GM08714 (cell line): ENCODE measurements at regions not wholly inside any gene's neighbourhood (a gene's known extent, or its start where the extent isn't known, plus 50 kb on each side); places are given as distances from the start of the nearest gene placed in this dataset.

ENCODE experiments used
- H3K4me3 ChIP-seq: fragments of 200-500 bp; sonication (Bioruptor generic); 2 replicates; pipeline ENCODE4 v1.5.1; 2014; ENCODE audit warnings: mild to moderate bottlenecking, low read length, inconsistent platforms
- ZNF274 ChIP-seq: IDR thresholded peaks from 2 replicates; pipeline ENCODE4 v1.6.1; 2012; ENCODE audit warnings: mild to moderate bottlenecking, low read depth, low read length

GRCh38 chr11:122062763-122063162 is 53.3 kb downstream of the BLID start:
- TF ChIP-seq ZNF274: no peak
- H3K4me3 ChIP-seq: no peak overlapping the region

DNA sequence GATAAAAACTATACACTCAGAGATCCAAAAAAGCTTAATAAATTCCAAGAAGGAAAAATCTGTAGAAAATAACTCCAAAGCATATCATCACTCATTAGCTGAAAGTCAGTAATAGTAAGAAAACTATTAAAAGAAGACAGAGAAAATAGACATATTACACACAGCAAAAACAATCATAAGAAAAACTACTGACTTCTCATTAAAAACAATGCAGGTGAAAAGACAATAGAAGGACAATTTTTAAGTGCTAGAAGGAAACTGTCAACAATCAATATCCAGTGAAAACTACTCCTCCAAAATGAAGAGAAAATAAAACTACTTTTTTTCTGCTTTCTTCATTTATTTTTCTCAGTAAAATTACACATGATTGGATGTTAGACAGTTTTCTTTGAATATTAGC is 56.5 kb downstream of the BLID start:
- no peak overlapping the region for H3K4me3 ChIP-seq
- no peak for TF ChIP-seq ZNF274

DNA sequence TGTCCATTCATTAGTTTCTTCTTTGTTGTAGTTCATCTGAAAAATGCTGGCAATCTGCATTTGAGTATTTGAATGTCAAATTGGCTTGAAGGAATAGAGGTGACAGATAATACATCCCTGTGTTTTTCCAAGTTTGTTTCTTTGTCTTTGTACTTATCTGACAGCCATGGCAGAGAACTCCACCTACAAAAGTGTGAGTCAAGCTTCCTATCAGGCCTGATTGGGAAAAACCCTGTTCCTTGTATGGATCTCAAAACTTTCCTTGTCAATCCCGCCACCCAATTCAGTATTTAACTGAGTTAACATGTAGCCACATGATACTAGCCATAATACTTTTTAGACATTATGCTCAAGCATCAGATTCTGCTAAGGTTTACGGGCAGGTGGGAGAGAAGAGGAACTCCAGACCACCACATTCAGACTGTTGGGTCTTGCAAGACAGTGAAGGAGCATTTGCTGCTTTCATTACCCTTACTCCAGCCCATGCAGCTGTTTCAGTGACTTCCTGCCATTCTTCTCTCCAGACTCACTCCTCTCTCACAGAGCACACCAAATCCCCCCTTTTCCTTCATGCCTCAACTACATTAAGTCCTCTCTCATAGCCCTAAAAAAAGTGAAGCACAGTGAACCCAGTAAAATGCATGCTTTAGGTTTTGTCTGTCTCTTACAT is 65.9 kb downstream of the BLID start:
- no peak for TF ChIP-seq ZNF274

GRCh38 chr11:122048401-122048800 is 67.6 kb downstream of the BLID start:
- no peak for TF ChIP-seq ZNF274
- no peak overlapping the region for H3K4me3 ChIP-seq

More for the DNA sequence above, 65.9 kb downstream of the BLID start:
- H3K4me3 ChIP-seq: no peak overlapping the region

GRCh38 chr11:122046846-122047245 is 69.2 kb downstream of the BLID start:
- H3K4me3 ChIP-seq: no peak overlapping the region
- TF ChIP-seq ZNF274: no peak

DNA sequence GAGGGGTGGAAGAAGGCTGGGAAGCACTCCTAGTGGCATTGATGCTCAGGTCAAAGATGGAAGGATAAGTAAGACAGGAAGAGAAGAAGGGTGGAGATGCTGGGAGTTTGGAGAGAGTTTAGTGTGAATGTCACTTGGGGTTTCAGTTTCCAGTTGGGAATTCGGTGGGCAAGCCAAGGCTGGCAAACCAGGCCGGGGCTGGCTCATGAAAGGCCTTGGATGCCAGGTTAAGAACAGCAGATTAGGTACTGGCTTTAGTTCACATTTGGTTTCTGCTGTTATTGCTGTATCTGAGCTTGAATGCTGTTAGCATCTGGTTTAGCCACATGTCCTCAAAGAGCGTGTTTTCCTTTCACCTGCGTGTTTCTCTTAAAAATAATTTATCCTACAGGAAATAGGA is 69.6 kb downstream of the BLID start:
- H3K4me3 ChIP-seq: no peak overlapping the region
- no peak for TF ChIP-seq ZNF274

- no peak overlapping the region for H3K4me3 ChIP-seq
- TF ChIP-seq ZNF274: no peak
These were observed 70.8 kb downstream of the BLID start for GRCh38 chr11:122045181-122045586.

- TF ChIP-seq ZNF274: no peak
- H3K4me3 ChIP-seq: no peak overlapping the region
These were observed 71.9 kb downstream of the BLID start for GRCh38 chr11:122044086-122044485.

- TF ChIP-seq ZNF274: no peak
- H3K4me3 ChIP-seq: no peak overlapping the region
These were observed 73.0 kb downstream of the BLID start for GRCh38 chr11:122042981-122043380.

- H3K4me3 ChIP-seq: no peak overlapping the region
- no peak for TF ChIP-seq ZNF274
These were observed 75.6 kb downstream of the BLID start for GRCh38 chr11:122040464-122040863.

DNA sequence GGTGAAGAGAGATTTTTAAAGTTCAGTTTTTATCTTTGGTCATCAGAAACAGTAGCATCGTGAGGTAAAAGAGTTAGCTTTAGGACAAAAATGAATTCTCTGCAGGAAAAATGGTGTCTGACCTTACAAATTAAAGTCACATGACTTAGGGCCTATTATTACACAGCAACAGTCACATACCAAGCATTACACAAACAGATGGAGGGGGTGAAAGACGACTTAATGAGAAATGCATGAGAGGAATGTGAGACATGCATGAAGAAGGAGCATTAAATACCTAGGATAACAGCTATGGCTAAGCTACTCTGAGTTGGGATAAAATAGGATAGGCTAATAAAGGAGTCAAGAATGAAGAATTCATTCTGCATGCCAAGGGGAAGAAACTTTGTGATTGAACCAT is 77.5 kb downstream of the BLID start:
- H3K4me3 ChIP-seq: no peak overlapping the region
- no peak for TF ChIP-seq ZNF274

DNA sequence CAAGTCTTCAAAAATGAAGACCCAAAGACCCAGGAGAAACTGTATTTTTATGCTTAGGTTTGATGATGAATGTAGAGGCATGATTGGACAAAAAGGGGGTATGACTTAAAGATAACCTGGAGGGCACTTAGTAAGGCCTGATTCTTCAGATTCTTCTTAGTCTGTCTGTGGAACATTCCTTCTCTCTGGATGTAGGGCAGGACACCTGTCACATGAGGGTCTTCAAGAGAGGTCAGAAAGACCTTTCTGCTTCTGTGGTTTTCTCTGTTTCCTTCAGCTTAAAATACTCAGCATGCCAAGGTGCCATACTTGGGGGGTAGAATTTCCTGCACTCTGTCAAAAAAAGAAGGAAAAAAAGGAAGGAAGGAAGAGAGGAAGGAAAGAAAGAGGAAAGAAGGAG is 78.1 kb downstream of the BLID start:
- no peak for TF ChIP-seq ZNF274
- no peak overlapping the region for H3K4me3 ChIP-seq

- TF ChIP-seq ZNF274: no peak
- no peak overlapping the region for H3K4me3 ChIP-seq
These were observed 79.5 kb downstream of the BLID start for GRCh38 chr11:122036493-122036892.

GRCh38 chr11:122036018-122036417 is 80.0 kb downstream of the BLID start:
- no peak for TF ChIP-seq ZNF274
- no peak overlapping the region for H3K4me3 ChIP-seq

DNA sequence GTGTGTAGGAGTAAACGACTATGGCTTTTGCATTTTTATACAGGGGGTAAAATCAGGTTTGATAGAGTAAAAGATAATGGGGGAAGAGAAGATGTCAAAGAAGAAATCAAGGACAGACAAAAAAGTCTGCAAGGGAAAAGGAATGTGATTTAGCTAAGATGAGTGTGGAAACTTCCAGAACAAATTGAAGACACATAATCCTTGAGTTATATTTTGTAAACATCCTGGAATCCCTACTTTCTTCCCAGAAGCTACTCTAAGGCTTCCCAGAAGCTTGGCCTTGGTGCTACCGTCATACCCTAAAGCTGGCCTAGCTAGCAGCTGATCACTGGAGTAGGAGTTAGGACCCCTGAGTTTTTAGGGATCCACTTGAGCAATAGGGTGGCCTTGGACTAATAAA is 82.4 kb downstream of the BLID start:
- TF ChIP-seq ZNF274: no peak
- H3K4me3 ChIP-seq: no peak overlapping the region

GRCh38 chr11:122033193-122033592 is 82.8 kb downstream of the BLID start:
- no peak overlapping the region for H3K4me3 ChIP-seq
- TF ChIP-seq ZNF274: no peak
